ENCODE measurements at regions not wholly inside any gene's neighbourhood (a gene's known extent, or its start where the extent isn't known, plus 50 kb on each side); places are given as distances from the start of the nearest gene placed in this dataset.

DNA sequence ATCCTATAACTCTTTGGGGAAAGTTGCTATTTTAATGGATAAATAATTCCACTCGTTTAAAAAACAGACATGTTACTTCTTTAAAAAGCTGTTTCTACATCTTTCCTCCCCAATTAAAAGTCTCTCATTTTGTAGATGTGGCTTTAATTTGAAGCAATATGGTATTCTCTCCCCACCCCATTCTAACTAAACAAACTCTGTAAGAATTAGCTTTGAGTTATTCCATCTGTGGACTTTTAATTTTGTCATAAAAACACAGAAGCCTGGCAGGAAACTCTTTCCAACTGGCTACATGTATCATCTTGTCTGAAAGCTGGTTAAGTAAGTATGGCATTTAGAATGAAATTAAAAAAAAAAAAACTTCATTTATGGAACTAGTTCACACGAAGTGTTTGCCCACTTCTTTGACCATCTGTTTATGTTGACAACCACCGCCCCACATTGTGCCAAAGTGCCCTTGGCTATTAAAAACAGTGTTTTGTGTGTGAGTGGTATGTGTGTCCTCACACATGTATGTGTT, 140.3 kb downstream of the NAA11 start:
- TF ChIP-seq, protein P1, sequence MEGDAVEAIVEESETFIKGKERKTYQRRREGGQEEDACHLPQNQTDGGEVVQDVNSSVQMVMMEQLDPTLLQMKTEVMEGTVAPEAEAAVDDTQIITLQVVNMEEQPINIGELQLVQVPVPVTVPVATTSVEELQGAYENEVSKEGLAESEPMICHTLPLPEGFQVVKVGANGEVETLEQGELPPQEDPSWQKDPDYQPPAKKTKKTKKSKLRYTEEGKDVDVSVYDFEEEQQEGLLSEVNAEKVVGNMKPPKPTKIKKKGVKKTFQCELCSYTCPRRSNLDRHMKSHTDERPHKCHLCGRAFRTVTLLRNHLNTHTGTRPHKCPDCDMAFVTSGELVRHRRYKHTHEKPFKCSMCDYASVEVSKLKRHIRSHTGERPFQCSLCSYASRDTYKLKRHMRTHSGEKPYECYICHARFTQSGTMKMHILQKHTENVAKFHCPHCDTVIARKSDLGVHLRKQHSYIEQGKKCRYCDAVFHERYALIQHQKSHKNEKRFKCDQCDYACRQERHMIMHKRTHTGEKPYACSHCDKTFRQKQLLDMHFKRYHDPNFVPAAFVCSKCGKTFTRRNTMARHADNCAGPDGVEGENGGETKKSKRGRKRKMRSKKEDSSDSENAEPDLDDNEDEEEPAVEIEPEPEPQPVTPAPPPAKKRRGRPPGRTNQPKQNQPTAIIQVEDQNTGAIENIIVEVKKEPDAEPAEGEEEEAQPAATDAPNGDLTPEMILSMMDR (IDR thresholded peaks at IDR 0.05 in 2 of 3, conservative IDR thresholded peaks at IDR 0.05 in 1 of 3; ENCODE audit: insufficient read depth in 2 of 3, low read depth in 1 of 3, low read length in 3 of 3), result no peak
- TF ChIP-seq ZNF174 (CRISPR knock-in tag; IDR thresholded peaks at IDR 0.05), result no peak

Data from K562 (cell line).